Lower leg skin (tissue), 4 donors: ENCODE measurements at regions not wholly inside any gene's neighbourhood (a gene's known extent, or its start where the extent isn't known, plus 50 kb on each side); places are given as distances from the start of the nearest gene placed in this dataset.

ENCODE experiments used
- DNase-seq, 2 donors: peaks; one replicate each; pipeline ENCODE4 v3.0.0-alpha.2; 2019; ENCODE audit warnings: low spot score in 2 of 2
- H3K4me3 ChIP-seq: fragments of 200-600 bp; sonication (generic); 2 replicates; pipeline ENCODE4 v1.5.1; 2017; ENCODE audit warnings: mild to moderate bottlenecking, low read depth; ENCODE audit not compliant: poor library complexity, severe bottlenecking
- POLR2A ChIP-seq, 2 donors: fragments of 450-650 bp; IDR thresholded peaks; one replicate each; pipeline ENCODE4 v1.6.1; 2016 to 2017; ENCODE audit warnings: antibody characterized with exemption in 2 of 2, mild to moderate bottlenecking in 1 of 2, moderate library complexity in 1 of 2
- WGBS, 2 donors: methylation state at CpG; one replicate each; pipeline ENCODE4 v1.1.5; 2018; 5-methylcytosine and 5-hydroxymethylcytosine counted together
- intact Hi-C: fragments of 100-400 bp; cut with DNase I; formaldehyde crosslinking; loops from one replicate; pipeline ENCODE4 v1.15.0; 2023; ENCODE audit warnings: low total_unique reads
- TF ChIP-seq, protein P1 (sequence below), 3 donors: fragments of 450-650 bp; IDR thresholded peaks; one replicate each; pipeline ENCODE4 v1.5.1; 2016; ENCODE audit warnings: antibody characterized with exemption in 3 of 3, mild to moderate bottlenecking in 3 of 3, moderate library complexity in 2 of 3

DNA sequence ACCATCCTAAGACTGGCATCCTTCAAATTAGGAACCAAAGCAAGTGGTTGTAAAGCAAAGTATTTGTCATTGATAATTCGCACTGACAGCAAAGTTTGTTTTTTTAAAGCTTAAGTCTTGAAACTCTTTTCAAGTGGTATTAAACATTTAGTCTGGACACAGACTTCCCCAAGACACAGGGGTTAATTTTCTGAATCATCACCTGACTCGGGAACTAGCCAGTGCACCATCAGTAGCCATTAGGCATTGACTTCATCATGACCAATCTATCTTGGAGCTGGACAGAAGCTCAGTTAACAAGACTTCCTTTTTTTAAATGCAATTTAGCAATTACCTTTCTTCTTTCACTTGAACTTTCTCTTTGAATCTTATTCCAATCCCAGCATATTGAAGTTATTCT lies 210.6 kb downstream of the ZNF365 start:
- no peak overlapping the region for H3K4me3 ChIP-seq
- intact Hi-C loops = no loop called here
- 74 to 75% methylated on average over 2 of the region's 2 CpGs for WGBS, 2 donors
- no peak for TF ChIP-seq POLR2A (IDR thresholded peaks at IDR 0.05)
- TF ChIP-seq, protein P1, sequence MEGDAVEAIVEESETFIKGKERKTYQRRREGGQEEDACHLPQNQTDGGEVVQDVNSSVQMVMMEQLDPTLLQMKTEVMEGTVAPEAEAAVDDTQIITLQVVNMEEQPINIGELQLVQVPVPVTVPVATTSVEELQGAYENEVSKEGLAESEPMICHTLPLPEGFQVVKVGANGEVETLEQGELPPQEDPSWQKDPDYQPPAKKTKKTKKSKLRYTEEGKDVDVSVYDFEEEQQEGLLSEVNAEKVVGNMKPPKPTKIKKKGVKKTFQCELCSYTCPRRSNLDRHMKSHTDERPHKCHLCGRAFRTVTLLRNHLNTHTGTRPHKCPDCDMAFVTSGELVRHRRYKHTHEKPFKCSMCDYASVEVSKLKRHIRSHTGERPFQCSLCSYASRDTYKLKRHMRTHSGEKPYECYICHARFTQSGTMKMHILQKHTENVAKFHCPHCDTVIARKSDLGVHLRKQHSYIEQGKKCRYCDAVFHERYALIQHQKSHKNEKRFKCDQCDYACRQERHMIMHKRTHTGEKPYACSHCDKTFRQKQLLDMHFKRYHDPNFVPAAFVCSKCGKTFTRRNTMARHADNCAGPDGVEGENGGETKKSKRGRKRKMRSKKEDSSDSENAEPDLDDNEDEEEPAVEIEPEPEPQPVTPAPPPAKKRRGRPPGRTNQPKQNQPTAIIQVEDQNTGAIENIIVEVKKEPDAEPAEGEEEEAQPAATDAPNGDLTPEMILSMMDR (IDR thresholded peaks at IDR 0.05) = no peak
- no peak for DNase-seq

DNA sequence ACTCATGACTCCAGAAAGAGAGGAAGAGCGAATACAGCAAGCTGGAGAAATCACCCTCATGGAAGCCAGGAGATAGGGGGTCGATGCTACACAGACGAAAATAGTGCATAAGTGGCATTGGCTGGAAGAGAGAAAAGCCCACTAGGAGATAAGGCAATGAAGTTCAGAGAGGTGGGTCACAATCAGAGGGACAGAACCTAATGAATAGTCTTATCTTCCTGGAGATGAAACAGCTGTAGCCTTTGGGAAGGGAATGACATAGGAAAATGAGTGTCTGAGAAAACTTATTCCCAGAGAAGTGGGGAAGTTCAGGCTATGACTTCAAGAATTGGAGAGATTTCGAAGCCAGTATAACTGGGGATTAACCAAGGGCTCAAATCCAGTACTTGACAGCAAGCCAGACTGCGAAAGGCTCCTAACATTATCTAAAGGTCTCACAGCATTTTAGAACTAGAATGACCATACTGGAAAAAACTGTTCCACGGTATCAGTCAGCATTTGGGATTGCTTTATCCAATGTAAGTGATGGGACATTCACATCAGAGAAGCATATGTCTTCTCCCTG lies 211.1 kb downstream of the ZNF365 start:
- WGBS, 2 donors = 68 to 78% methylated on average over 6 of the region's 6 CpGs
- no peak for DNase-seq
- intact Hi-C loops = no loop called here
- TF ChIP-seq, protein P1 (IDR thresholded peaks at IDR 0.05) = no peak
- no peak for TF ChIP-seq POLR2A (IDR thresholded peaks at IDR 0.05)
- no peak overlapping the region for H3K4me3 ChIP-seq

DNA sequence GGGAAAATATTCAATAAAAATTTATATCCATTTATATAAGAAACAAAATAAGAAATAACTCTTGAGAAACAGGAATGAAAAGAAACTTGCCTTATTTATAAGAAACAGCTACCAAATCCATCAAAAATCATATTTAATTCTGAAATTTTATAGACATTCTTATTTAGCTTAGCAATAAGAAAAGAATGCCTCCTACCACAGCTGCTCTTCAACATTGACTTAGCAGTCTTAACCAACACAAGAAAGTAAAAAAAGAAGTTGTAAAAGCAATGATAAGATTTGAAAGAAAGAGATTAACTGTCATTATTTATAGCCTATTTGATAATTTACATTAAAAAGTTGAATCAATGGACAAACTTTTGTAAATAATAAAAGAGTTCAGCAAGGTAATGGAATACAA lies 212.8 kb downstream of the ZNF365 start:
- no peak overlapping the region for H3K4me3 ChIP-seq
- intact Hi-C loops = no loop called here
- TF ChIP-seq, protein P1 (IDR thresholded peaks at IDR 0.05) = no peak
- TF ChIP-seq POLR2A (IDR thresholded peaks at IDR 0.05) = no peak
- DNase-seq = no peak

DNA sequence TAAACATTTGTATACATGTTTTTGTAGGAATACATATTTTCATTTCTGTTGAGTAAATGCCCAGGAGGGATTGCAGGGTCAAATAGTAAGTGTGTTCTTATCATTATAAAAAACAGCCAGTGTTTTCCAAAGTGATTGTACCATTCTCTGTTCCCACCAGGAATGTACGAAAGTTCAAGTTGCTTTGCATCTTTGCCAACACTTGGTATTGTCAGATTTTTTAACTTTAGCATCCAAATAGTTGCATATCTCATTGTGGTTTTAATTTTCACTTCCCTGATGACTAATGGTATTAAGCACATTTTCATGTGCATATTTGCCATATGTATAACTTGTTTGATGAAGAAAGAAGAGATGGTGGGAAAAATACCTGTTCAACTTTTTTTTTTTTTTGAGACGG lies 213.9 kb downstream of the ZNF365 start:
- TF ChIP-seq, protein P1 (IDR thresholded peaks at IDR 0.05) = no peak
- TF ChIP-seq POLR2A (IDR thresholded peaks at IDR 0.05) = no peak
- no peak for DNase-seq
- 98 to 100% methylated on average over 2 of the region's 2 CpGs for WGBS, 2 donors
- H3K4me3 ChIP-seq = no peak overlapping the region
- intact Hi-C loops = no loop called here

DNA sequence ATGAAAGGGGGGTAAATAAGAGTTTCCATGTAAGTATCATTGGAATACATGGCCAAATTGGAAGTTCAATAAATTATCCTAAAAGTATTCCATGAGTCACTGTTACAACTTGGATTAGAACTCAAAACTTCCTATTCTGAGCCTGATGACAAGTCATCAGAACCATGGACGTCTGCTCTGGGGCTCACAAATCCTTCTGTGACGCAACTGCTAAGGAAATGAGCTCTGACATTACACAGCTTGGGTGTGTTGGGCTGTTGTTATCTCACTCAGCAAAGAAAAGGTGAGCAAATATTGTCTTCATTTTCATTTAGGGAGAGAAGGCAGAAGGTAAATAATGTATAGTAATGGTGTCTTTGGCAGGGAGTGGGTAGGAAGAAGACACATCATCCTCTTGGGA lies 214.8 kb upstream of the ADO start:
- WGBS, 2 donors = 57 to 60% methylated on average over 2 of the region's 2 CpGs
- DNase-seq = no peak
- no peak for TF ChIP-seq POLR2A (IDR thresholded peaks at IDR 0.05)
- TF ChIP-seq, protein P1 (IDR thresholded peaks at IDR 0.05) = no peak
- H3K4me3 ChIP-seq = no peak overlapping the region
- intact Hi-C loops = loop anchor here (5.0 to 10.0 kb wide), 2 partner anchors 228 to 565 kb away; partner anchors contain the start of gene EGR2

DNA sequence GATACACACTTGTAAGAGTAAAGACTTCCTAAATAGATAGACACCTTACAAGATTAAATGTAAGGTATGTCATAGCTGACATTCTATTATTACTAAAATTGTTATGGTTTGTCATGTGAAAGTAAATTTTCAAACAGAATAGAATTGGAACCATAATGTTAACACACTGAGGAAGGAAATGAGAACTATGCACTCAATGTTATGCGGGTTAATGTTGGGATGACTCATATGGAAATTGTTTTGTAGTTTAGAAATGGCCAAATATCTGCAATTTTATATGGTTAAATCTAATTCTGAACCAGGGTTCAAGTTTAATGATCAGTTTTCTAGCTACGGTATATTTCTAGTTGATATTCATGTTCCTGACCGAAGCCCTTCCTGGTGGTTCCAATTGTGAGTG lies 214.2 kb upstream of the ADO start:
- intact Hi-C loops = loop anchor here (5.0 to 10.0 kb wide), 2 partner anchors 227 to 564 kb away; partner anchors contain the start of gene EGR2

More for the DNA sequence above, 214.2 kb upstream of the ADO start:
- 78 to 91% methylated on average over 3 of the region's 3 CpGs for WGBS, 2 donors
- no peak overlapping the region for H3K4me3 ChIP-seq
- TF ChIP-seq, protein P1 (IDR thresholded peaks at IDR 0.05) = no peak
- DNase-seq = no peak
